DMS 273 treated with DMSO at 0.1 percent for 48 hours (cell line): ENCODE measurements at regions not wholly inside any gene's neighbourhood (a gene's known extent, or its start where the extent isn't known, plus 50 kb on each side); places are given as distances from the start of the nearest gene placed in this dataset.

Experiments used
- DNase-seq: peaks from one replicate; lab custom pipeline; 2025; lab: John Stamatoyannopoulos, UW

DNA sequence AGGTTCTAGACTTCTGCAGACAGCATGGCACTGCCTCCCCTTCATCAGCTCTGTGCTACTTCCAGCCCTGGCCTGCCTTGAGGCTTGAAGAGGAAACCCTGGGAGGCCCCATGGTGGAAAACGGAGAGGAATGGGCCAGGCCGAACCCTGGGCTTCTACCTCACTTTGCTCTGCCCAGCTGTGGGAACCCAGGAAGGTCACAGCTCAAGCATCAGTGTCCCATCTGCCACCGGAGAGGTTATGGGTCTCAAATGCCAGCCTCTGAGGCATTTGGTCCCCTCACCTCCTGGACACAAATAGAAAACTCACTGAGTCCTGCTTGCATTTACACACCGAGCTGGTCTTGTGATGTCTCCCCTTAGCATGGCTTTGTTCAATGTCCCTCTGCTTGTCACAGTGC lies 80.1 kb upstream of the ALDH1B1 start:
- no peak for DNase-seq

DNA sequence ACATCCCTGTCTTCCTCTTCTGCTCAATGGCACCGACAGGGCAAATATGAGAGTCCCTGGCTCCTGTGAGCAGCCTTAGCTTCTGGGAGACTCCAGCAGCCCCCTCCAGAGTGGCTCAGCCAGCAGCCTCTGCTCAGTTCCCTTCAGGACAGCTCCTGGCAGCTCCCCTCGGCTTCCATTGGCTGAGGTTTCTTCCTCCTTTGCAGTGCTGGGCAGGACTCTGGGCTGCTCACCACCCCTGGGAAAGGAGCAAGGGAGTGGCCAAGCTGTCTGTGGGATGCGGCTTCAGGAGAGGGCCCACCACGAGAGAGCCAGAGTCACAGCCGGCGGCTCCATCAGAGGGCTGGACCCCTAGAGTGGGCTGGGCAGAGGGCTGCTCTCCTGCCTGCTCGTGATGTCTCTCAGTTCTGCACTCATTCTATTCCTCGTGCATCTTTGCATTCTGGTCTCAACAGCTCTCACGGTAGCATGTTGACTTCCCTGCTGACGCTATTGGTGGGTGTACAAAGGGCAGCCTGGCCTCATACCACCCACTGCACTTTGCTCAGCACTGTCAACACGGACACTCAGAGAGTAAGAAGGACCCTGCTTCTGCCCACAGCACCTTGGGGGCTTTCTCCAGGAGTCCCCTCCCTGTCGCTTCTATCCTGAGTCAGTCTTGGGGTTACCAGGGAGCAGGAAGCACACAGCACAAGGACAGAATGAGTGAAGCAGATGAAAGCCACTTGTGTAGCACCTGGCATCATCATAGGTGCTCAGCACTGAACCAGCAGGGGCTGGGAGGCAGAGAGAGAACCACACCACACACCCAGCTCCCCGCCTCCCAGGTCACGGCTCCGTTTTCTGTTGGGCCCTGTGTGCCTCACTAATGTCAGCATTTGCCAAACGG lies 80.9 kb upstream of the ALDH1B1 start:
- no peak for DNase-seq

DNA sequence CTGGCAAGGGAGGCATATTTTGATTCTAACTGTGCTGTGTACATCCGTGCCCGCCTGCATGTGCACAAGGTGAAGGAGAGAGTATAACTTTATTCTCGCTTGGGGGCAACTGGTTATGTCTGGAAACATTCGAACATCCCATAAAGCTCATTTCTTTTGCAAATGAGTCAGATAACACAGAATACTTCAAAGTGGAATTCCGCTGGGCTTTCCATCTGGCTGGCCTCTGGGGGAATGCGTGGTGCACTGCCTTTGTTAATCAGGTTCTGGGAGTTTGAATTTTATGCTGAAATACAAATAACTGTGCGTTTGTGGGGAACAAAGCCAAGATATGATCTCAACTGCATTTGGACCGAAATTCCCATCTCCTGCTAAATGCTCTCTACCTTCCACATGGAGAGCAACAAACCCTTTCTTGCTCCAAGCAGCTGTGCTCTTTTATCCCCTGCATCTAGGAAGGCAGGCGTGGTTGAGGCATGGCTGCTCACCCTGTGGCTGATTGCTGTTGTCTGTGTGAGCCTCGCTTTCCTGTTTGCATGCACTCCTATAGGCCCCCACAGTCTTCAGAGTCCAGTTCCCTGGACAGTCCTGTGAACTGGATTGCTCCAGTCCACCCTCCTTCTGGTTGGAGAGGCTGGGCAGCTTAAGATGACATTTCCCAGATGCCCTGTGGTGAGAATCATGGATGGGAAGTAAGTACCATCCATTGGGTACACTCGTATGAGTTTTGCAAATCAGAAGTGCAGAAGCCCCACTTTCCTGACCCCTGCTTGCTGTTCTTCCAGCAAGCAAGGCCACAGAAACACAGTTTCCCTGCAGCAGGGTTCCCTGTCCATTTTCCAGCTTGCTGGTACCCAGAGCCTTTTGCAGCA lies 82.9 kb upstream of the ALDH1B1 start:
- DNase-seq: peak; percentile 35

DNA sequence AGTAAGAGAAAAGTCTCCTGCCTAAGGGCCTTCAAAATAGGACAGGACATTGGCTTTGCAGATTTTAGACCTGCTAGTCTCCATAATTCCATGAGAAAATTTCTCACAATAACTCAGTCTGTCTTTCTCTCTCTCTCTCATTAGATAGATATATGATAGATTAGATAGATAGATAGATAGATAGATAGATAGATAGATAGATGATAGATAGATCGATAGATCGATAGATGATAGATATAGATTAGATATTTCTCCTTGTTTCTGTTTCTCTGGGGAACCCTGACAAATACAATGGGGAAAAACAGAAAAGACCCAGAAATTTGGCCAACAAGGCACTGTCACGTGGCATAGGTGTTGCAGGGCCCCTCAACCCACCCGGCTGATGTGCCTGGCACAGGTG lies 84.4 kb upstream of the ALDH1B1 start:
- no peak for DNase-seq

DNA sequence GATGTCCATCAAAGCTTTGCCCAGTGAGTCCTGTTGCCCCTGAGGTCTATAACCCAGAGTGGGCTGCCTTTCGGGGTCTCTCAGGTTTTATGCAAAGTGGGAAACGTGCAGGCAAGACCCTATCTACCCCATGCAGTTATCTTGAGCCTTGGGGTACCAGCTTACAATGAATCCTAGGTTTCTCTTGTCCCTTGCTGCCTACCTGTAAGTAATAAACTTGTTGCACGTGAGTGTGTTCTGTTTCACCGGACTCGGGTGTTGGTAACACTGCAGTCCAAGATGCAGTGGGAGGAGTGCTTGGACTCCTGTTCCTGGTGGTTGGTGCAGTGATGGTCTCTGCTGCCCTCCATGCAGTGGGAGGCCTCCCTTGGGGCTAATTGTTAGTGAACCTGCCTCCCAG lies 85.6 kb upstream of the ALDH1B1 start:
- no peak for DNase-seq

DNA sequence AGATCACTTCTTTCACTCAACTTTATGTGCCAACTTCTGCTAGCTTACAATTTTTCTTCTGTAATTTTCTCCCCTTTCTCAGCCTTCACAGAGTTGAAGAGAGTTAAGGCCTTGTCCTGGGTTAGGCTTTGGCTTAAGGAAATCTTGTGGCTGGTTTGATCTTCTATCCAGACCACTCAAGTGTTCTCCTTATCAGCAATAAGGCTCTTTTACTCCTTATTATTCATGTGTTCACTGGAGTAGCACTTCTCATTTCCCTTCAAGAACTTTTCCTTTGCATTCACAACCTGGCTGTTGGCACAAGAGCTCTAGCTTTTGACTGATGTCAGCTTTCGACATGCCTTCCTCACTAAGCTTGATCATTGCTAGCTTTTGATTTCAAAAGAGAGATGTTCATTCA lies 86.9 kb upstream of the ALDH1B1 start:
- no peak for DNase-seq

DNA sequence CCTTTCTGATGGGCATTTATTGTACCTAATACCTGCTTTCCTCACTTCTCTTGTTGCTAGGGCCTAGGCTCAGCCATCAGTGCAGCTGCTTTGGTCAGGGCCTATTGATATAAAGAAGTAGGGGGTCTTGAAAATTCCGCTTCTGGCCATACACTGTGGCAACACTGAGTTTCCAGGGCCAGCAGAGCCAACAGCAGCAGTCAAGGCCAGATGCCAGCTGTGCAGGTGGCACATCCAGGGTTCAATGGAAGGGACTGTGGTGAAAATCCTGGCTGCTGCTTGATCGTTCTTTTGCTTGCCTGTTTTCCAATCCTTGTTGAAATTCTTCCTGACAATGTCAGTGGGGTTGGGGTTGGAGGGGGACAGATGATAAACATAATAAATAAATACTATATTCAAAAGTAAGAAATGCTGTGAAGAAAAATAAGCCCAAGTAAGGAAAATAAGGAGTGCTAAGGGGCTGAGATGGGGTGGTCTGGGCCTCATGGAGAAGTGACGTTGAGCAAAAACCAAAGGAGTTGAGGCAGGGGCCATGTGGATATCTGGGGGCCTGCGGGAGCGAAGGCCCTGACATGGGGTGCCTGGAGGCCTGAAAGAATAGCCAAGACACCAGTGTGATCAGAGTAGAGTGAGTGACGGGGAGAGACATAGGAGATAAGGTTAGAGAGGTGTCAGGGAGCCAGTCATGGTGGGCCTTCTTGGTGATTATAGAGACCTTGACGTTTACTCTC lies 91.0 kb upstream of the ALDH1B1 start:
- DNase-seq: no peak

DNA sequence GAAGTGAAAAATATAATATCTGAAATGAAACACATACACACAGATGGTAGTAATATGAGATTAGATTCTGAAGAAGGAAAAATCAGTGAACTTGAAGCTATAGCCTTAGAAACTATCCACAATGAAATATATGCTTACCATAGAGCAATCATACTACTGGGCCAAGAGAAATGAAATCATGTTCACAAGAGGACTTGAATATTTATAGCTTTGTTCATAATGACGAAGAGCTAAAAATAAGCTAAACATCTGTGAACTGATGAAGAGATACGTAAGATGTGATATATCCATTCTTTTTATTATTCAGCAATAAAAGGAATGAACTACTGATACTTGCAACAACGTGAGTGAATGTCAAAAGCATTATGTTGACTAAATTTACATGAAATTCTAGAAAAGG lies 92.6 kb upstream of the ALDH1B1 start:
- no peak for DNase-seq

DNA sequence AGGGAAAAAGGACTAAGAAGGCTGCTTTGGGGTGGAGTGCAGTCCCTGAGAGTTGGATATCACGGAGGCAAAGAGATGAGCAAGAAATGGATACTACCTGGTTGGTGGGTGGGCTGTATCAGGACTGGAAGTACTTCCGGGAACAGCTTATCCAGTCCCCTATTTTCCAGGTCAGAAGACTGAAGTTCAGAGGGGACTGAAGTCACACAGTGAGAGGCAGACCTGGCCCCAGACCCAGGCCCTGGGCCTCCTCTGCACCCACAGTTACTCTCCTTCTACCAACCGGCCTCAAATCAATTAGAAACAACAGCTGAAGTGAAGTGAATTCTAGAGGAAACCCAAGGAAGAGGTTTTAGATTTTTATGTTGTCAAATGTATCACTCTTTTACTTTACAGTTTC lies 93.6 kb upstream of the ALDH1B1 start:
- DNase-seq: no peak

DNA sequence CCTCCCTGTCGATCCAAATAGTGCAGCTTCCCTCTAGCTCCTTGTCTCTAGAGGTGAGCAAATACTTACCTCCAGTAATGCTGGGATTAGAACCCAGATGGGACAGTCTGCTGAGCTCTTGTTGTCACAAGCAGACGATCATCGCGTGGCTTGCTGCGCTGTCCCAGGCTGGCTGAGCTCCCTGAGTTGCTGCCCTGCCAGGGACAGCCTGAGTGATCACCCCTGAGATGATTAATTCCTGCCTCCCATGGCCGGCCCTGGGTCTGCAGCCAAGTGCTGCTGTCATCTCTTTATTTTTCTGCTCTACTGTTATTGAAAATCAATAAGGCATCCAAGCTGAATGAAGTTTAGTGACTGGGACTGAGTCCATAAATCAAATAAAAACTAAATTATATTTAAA lies 94.0 kb upstream of the ALDH1B1 start:
- DNase-seq: no peak

DNA sequence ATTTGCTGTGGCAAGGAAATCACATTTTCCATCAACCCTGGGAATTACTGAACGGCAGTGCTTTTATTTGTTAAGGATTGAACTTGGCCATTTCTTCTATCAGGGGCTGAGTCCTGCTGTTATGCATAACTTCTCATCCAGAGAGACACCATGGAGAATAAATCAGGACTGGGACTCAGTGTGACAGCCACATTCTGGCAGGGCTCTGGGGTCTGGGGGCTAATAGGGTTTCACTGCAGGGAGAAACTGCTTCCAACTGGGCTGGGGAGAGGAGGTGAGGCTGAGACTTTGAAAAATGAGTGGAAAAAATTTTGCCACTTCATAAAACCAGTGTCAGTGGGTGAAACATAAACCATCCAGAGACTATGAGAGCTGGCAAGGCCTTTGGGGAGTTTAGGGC lies 95.7 kb upstream of the ALDH1B1 start:
- no peak for DNase-seq

DNA sequence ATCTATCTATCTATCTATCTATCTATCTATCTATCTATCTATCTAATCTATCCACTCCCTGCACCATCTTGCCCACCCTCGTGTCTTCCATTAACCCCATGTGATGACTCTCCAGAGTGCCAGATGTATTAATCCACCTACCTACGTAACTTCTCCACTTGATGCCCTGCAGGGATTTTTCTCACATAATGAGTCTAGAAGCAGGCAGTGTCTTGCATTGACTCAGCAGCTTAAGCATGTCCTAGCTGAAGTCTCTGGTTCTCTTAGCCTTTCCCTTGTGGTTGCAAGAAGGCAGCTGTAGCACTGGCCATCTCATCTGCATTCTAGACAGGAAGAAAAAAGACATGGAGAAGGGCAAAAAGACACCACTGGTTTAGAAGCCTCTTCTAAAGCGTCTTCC lies 96.7 kb upstream of the ALDH1B1 start:
- DNase-seq: no peak

DNA sequence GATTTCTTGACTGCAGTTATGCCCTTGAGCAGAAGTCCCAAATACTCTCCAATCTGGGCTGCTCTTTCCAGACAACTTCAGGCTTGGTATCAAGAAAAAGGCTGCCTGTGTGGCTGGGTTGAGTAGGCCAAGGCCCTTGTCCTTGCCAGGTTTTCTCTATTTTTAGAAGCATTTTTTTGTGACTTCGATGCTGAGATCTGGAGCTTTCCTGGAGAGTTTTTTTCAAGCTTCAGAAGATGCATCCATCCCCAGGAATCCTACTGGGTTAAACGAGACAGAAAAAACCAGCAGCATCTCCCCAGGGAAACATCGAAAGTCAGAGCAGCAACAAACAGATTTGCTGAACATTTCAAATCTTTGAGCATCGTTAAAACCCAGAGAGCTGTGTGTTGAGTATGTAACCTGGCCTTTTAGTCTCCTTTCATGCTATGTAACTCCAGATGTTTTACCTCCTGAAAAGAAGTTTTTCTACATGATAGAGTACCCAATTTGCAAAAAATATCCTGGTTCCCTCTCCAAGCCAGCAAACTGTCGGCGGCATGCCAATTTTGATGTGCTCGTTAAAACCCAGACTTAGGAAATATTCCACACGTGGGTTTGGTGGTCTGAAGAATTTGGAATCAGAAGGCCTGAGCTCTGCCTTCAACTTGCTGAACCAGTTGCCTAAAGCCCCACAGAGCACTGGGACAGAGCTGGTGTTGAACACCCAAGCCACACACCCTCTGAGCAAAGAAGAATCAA lies 98.1 kb upstream of the ALDH1B1 start:
- no peak for DNase-seq

DNA sequence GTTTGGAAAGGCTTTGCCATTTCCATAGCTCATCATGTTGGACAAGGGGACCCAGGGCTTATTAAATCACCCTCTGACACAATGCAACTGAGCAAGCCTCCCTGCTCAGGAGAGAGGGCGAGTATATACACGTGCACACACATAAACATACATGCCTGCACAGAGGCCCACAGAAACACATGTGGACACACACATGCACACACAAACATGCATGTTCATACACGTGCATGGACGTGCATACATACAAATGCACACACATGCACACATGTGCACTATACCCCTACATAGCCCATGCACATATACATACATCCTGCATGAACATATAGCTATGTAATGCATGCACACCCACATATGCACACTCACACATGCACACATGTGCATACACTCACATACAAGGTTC lies 99.5 kb upstream of the ALDH1B1 start:
- DNase-seq: no peak

DNA sequence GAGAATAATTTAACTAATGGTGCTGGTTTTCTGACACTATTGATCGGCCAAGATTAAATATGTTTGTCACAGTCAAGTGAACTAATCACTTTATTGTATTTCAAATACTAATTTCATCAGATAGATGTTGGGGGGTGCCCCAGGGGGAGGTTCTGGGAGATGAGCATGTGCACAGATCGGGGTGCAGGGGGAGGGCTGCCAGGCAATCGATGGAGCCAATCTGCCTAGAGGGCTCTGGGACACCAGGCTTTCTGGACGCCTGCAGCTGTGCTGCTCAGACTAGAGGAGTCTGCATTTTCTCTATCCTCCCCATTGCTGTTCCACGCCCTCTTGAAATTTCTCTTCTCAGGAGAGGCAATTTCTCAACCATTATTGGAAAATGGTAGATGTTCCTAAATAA lies 100.0 kb upstream of the ALDH1B1 start:
- DNase-seq: no peak

DNA sequence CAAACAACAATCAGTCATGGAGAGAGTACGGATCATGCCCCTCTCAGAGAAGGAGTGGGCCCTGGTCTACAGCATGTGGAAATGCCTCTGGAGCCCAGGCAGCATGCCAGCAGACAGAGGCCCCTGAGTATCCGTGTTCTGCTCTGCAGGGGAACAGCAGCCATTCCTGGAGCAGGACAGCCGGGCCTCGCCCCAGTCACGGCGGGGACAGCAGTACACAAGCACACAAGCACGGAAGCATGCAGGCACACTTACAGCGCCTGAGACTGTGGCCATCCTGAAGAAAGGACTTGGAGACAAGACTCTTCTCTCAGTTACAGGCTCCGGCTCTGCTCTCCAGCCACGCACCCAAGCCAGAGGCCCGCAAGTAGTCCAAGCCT lies 102.6 kb upstream of the ALDH1B1 start:
- DNase-seq: no peak

DNA sequence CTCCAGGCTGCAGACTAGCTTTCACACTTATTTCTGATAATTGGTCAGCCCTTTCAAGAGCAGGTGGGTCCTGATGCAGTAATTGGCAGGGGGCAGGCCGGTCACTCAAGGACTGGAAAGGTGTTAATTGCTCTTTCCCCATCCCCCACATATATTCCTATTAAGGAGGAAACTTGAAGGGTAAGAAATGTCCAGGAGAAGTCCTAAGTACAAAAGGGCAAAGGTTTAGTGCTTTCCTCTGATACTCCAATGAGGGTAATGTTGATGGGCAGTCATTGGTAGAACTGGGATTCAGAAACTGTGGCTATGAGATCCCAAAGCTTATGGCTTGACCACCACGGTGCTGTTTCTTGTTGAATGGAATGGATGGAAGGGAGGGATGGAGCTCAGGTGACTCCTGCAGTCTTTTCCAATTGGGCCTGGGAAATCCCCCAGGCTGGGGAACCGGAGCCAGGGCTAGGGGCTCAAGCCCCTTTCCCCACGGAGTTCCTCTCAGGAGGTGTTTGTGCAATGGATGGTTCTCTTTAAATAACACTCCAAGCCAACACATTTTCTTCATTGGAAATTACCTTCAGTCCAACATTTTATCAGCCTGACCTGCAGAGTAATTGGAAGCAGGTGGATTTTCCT lies 103.2 kb upstream of the ALDH1B1 start:
- DNase-seq: no peak

DNA sequence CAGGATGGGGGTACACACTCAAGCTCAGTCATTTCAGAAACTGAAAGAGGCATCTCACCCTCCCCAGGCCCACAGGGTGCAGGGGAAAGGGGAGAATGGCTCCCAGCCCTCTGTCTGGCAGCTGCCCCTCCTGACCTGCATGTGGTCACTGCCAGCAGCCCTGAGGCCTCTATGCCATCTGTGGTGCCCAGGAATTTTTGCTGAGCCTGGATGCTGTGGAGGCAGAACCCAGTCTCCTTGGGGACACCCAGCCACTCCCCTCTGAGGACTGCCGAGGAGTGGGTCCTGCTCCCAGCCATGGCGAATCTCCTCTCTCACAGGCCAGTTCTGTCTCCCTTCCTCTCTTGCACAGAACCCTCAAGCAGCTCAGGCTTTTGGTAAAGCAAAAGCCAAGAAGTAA lies 104.0 kb upstream of the ALDH1B1 start:
- no peak for DNase-seq

DNA sequence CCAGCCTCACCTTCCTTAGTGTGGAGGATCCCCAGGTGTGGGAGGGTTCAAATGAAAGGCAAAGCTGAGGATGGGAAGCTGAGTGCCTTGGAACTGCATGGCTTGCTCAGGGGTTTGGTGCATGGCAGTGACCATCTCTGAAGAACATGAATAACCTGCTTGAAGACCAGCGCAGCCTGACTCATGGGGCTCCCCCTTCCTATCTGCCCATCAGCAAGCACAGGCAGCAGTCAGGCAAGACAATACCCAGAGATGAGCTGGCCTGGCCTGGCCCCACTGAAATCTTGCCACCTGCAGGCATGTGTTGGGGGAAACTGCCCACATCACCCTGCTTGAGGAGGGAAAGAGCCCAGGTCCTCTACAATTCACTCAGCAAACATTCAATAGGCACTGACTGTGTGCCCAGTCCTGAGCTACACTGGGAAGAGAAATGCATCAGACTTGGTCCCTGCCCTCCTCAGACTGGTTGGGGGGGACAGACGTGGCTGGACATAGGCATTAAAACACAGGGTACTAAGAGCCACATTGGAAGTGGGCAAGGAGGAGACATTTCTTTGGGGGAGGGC lies 105.0 kb upstream of the ALDH1B1 start:
- DNase-seq: no peak

DNA sequence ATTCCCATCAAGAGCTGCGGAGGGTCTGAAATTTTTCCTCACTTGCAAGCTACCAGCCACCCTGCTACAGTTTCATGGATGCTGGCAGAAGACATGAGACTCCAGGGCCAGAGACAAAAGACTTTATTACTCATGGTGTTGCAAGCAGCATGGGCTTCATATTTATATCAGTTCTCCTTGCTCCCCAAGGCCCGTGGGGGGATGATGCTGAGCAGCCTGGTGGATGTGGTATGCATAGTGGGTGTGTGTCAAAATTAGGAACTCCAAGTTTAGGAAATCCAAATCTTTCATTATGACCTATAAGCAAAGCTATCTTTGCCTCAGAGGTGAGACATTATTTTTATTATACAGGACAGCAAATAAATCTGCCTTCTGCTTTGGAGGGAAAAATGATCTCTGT lies 105.7 kb upstream of the ALDH1B1 start:
- DNase-seq: no peak

DNA sequence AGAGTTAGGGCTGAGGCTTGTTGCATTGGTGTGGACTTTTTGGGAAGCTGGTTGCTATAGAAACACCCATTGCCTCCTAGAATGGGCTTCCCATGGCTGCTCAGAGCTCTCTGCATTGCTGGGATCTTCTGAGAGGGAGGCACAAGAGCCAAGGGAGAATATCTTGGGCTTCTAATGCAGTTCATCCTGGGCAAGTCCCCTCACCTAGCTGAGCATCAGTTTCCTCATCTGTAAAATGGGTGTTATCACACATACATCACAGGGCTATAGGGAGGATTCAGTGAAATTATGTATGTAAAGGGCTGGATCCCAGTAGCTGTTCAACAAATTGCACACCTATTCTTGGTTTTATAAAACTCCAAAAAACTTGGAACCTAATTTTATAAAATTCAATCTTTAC lies 106.1 kb upstream of the ALDH1B1 start:
- no peak for DNase-seq
